Testis (tissue), 2 donors: ENCODE measurements at regions not wholly inside any gene's neighbourhood (a gene's known extent, or its start where the extent isn't known, plus 50 kb on each side); places are given as distances from the start of the nearest gene placed in this dataset.

Experiments
- CTCF ChIP-seq, 3 experiments: fragments of 450-650 bp in 2 of 3; fragments of 200-600 bp in 1 of 3; sonication (generic) in 1 of 3; IDR thresholded peaks; one replicate each; pipeline ENCODE4 v1.5.1; 2016 to 2019; ENCODE audit warnings: antibody characterized with exemption in 3 of 3, mild to moderate bottlenecking in 2 of 3, moderate library complexity in 1 of 3
- POLR2A ChIP-seq: fragments of 450-650 bp; IDR thresholded peaks from one replicate; pipeline ENCODE4 v1.6.1; 2017; ENCODE audit warnings: antibody characterized with exemption, mild to moderate bottlenecking, moderate library complexity

- TF ChIP-seq POLR2A (no peak), CTCF (IDR thresholded peaks at IDR 0.05) (no peak)
Measured at GRCh38 chr9:12891588-12891987, 116.8 kb downstream of the LURAP1L start.
